ENCODE measurements at regions not wholly inside any gene's neighbourhood (a gene's known extent, or its start where the extent isn't known, plus 50 kb on each side); places are given as distances from the start of the nearest gene placed in this dataset.
A peak's percentile ranks its signal among the peaks of the same experiment; 100 is the strongest.

- 38 to 84% methylated on average over 2 to 21 of the region's 23 CpGs for WGBS, 2 donors
- Histone ChIP-seq H3K9me3 (no peaks in the 10 kb centered on the region), H3K27ac (no peak overlapping the region), H3K27me3 (no peaks in the 10 kb centered on the region), H3K4me1 (no peaks in the 10 kb centered on the region), H3K36me3 (no peaks in the 10 kb centered on the region), H3K4me3 (no peak overlapping the region)
- TF ChIP-seq CTCF (IDR thresholded peaks at IDR 0.05) (no peak), EP300 (IDR thresholded peaks at IDR 0.05) (no peak), POLR2AphosphoS5 (IDR thresholded peaks at IDR 0.05) (no peak), POLR2A (IDR thresholded peaks at IDR 0.05) (no peak)
- ATAC-seq (ENCODE audit: low FRiP score in 2 of 2) (no peak), DNase-seq (peak in 1 of 2 donors; percentile 74)
Observed at GRCh38 chr10:130728531-130729215, 582.8 kb downstream of the TCERG1L start.

DNA sequence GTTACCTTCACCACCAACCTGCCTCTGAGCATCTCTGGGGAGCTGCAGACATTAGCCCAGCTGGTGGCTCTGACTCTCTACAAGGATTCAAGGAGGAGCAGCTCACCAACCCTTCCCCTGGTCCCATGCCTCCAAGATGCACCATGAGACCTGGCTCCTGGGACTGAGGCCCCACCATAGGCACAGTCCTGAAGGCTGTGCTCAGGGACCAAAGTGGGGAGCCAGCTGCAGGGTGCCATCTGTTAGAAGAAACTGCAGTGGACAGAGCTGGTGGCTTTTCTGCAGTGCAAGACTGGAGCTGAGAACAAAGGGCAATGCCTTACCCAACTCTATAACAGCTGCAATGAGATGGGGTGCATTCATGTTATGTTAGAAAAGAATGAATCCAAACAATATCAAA lies 581.6 kb downstream of the TCERG1L start:
- ATAC-seq (ENCODE audit: low FRiP score in 2 of 2) (no peak), DNase-seq (no peak)
- no peaks in the 10 kb centered on the region for H3K9me3 ChIP-seq
- H3K27ac ChIP-seq: no peak overlapping the region
- H3K4me3 ChIP-seq: no peak overlapping the region
- H3K36me3 ChIP-seq: no peaks in the 10 kb centered on the region
- no peaks in the 10 kb centered on the region for H3K27me3 ChIP-seq
- TF ChIP-seq POLR2A (IDR thresholded peaks at IDR 0.05) (no peak), EP300 (IDR thresholded peaks at IDR 0.05) (no peak), POLR2AphosphoS5 (IDR thresholded peaks at IDR 0.05) (no peak), CTCF (IDR thresholded peaks at IDR 0.05) (no peak)
- H3K4me1 ChIP-seq: no peaks in the 10 kb centered on the region

GRCh38 chr10:130737186-130737585 lies 574.3 kb downstream of the TCERG1L start:
- Histone ChIP-seq H3K27ac (no peak overlapping the region), H3K27me3 (no peaks in the 10 kb centered on the region), H3K4me1 (no peaks in the 10 kb centered on the region), H3K4me3 (no peak overlapping the region), H3K9me3 (no peaks in the 10 kb centered on the region), H3K36me3 (no peaks in the 10 kb centered on the region)
- no peak for DNase-seq
- TF ChIP-seq POLR2A (IDR thresholded peaks at IDR 0.05): no peak
- TF ChIP-seq POLR2AphosphoS5 (IDR thresholded peaks at IDR 0.05): no peak
- TF ChIP-seq EP300 (IDR thresholded peaks at IDR 0.05): no peak
- TF ChIP-seq CTCF (IDR thresholded peaks at IDR 0.05): no peak
- WGBS, 2 donors: 57 to 73% methylated on average over 2 of the region's 2 CpGs
- no peak for ATAC-seq (ENCODE audit: low FRiP score in 2 of 2)

DNA sequence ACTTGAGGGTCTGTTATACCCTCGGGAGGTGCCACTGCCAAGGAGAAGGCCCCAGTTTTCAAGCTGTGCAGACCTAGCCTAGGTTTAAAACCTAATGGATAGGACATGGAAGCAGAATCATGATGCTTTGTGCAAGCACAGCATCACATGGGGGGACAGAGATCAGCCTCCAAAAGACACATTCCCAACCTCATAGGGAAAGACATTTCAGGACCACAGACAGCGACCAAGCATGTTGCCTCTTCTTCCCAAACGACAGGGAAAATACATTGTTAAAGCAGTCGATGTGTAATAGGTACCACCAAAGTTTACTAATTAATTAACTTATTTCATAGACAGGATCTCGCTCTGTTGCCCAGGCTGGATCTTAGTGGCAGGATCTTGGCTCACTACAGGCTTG lies 573.9 kb downstream of the TCERG1L start:
- ATAC-seq (ENCODE audit: low FRiP score in 2 of 2): no peak
- H3K36me3 ChIP-seq: no peaks in the 10 kb centered on the region
- H3K27me3 ChIP-seq: no peaks in the 10 kb centered on the region
- H3K4me1 ChIP-seq: no peaks in the 10 kb centered on the region
- 28 to 34% methylated on average over 5 of the region's 5 CpGs for WGBS, 2 donors
- DNase-seq: no peak
- TF ChIP-seq EP300 (IDR thresholded peaks at IDR 0.05) (no peak), POLR2AphosphoS5 (IDR thresholded peaks at IDR 0.05) (no peak), CTCF (IDR thresholded peaks at IDR 0.05) (no peak), POLR2A (IDR thresholded peaks at IDR 0.05) (no peak)
- no peak overlapping the region for H3K4me3 ChIP-seq
- H3K9me3 ChIP-seq: no peaks in the 10 kb centered on the region
- H3K27ac ChIP-seq: no peak overlapping the region
